ENCODE measurements at regions not wholly inside any gene's neighbourhood (a gene's known extent, or its start where the extent isn't known, plus 50 kb on each side); places are given as distances from the start of the nearest gene placed in this dataset.

- no peaks in the 10 kb centered on the region for H4K20me1 ChIP-seq (replicated peaks; ENCODE audit: insufficient read depth)
- H3K36me3 ChIP-seq (ENCODE audit: insufficient read depth), result no peaks in the 10 kb centered on the region
- Mint-ChIP-seq H3K9me3 (no peaks in the 10 kb centered on the region), H3K4me3 (no peak overlapping the region), H3K27me3 (ENCODE audit: insufficient read depth, low read depth, poor library complexity) (peaks cover 5% of the 10 kb centered on the region), H3K27ac (no peak overlapping the region), H3K36me3 (ENCODE audit: low read depth) (no peaks in the 10 kb centered on the region), H3K4me1 (no peaks in the 10 kb centered on the region)
- no peaks in the 10 kb centered on the region for H3F3A ChIP-seq (replicated peaks; ENCODE audit: low read depth)
- no peak overlapping the region for H2AFZ ChIP-seq
- H3K27me3 ChIP-seq (ENCODE audit: insufficient read depth), result no peaks in the 10 kb centered on the region
- ATAC-seq, result peak; percentile 58
- H3K4me3 ChIP-seq, result no peak overlapping the region
- no peaks in the 10 kb centered on the region for H3K79me2 ChIP-seq (replicated peaks; ENCODE audit: insufficient read depth)
- no peaks in the 10 kb centered on the region for H3K4me1 ChIP-seq (ENCODE audit: insufficient read depth)
- peak; percentile 28 for DNase-seq (ENCODE audit: low spot score)
- TF ChIP-seq CTCF (conservative IDR thresholded peaks at IDR 0.05; ENCODE audit: low read depth in 2 of 2) (peak; percentile 42 to 64), POLR2AphosphoS5 (IDR thresholded peaks at IDR 0.05; ENCODE audit: low read depth) (no peak)
- no peak overlapping the region for H3K4me2 ChIP-seq
- H3K9me2 ChIP-seq (ENCODE audit: insufficient read depth), result peaks cover 2% of the 10 kb centered on the region; the same call in 1 of the 2 replicates
- H3K27ac ChIP-seq (ENCODE audit: low read depth), result no peak overlapping the region
Observed at GRCh38 chr3:59308684-59309083, 258.9 kb upstream of the CFAP20DC start.

- DNase-seq (ENCODE audit: low spot score) (no peak), ATAC-seq (no peak)
- no peaks in the 10 kb centered on the region for H3K9me3 Mint-ChIP-seq
- no peak overlapping the region for H3K4me3 Mint-ChIP-seq
- H3K36me3 Mint-ChIP-seq (ENCODE audit: low read depth), result no peaks in the 10 kb centered on the region
- H2AFZ ChIP-seq, result no peak overlapping the region
- TF ChIP-seq CREB1 (CRISPR knock-in tag; IDR thresholded peaks at IDR 0.05; ENCODE audit: low read depth) (no peak), ETS1 (IDR thresholded peaks at IDR 0.05) (no peak)
- H3K4me1 Mint-ChIP-seq, result no peaks in the 10 kb centered on the region
- H3K27me3 Mint-ChIP-seq (ENCODE audit: insufficient read depth, low read depth, poor library complexity), result peaks cover 5% of the 10 kb centered on the region
- H3K4me2 ChIP-seq, result no peak overlapping the region
- H4K20me1 ChIP-seq (replicated peaks; ENCODE audit: insufficient read depth), result no peaks in the 10 kb centered on the region
- H3F3A ChIP-seq (replicated peaks; ENCODE audit: low read depth), result no peaks in the 10 kb centered on the region
- no peak overlapping the region for H3K27ac Mint-ChIP-seq
- H3K36me3 ChIP-seq (ENCODE audit: insufficient read depth), result no peaks in the 10 kb centered on the region
- no peaks in the 10 kb centered on the region for H3K9me2 ChIP-seq (ENCODE audit: insufficient read depth)
- no peak overlapping the region for H3K27ac ChIP-seq (ENCODE audit: low read depth)
- no peaks in the 10 kb centered on the region for H3K79me2 ChIP-seq (replicated peaks; ENCODE audit: insufficient read depth)
- no peaks in the 10 kb centered on the region for H3K27me3 ChIP-seq (ENCODE audit: insufficient read depth)
- H3K4me1 ChIP-seq (ENCODE audit: insufficient read depth), result no peaks in the 10 kb centered on the region
- no peak overlapping the region for H3K4me3 ChIP-seq
Observed at GRCh38 chr3:59308001-59308400, 258.2 kb upstream of the CFAP20DC start.

GRCh38 chr3:59306436-59306835 lies 256.6 kb upstream of the CFAP20DC start:
- no peaks in the 10 kb centered on the region for H3F3A ChIP-seq (replicated peaks; ENCODE audit: low read depth)
- H3K27ac Mint-ChIP-seq, result no peak overlapping the region
- no peak overlapping the region for H3K4me3 ChIP-seq
- no peak overlapping the region for H2AFZ ChIP-seq
- no peak overlapping the region for H3K4me2 ChIP-seq
- no peaks in the 10 kb centered on the region for H3K27me3 Mint-ChIP-seq (ENCODE audit: insufficient read depth, low read depth, poor library complexity)
- H3K9me2 ChIP-seq (ENCODE audit: insufficient read depth), result 0 out of 2 replicates have a peak, but pooled peaks cover 2% of the 10 kb centered on the region
- no peaks in the 10 kb centered on the region for H3K9me3 Mint-ChIP-seq
- H3K4me1 Mint-ChIP-seq, result no peaks in the 10 kb centered on the region
- H4K20me1 ChIP-seq (replicated peaks; ENCODE audit: insufficient read depth), result no peaks in the 10 kb centered on the region
- no peaks in the 10 kb centered on the region for H3K36me3 Mint-ChIP-seq (ENCODE audit: low read depth)
- H3K4me3 Mint-ChIP-seq, result no peak overlapping the region
- no peak overlapping the region for H3K27ac ChIP-seq (ENCODE audit: low read depth)
- no peaks in the 10 kb centered on the region for H3K79me2 ChIP-seq (replicated peaks; ENCODE audit: insufficient read depth)
- TF ChIP-seq POLR2AphosphoS5 (IDR thresholded peaks at IDR 0.05; ENCODE audit: low read depth), result no peak
- TF ChIP-seq REST (IDR thresholded peaks at IDR 0.05; ENCODE audit: unreplicated experiment), result no peak
- TF ChIP-seq JUNB (IDR thresholded peaks at IDR 0.05; ENCODE audit: unreplicated experiment), result no peak
- no peak for TF ChIP-seq ETS1 (IDR thresholded peaks at IDR 0.05)
- TF ChIP-seq ZNF331 (CRISPR knock-in tag; IDR thresholded peaks at IDR 0.05; ENCODE audit: low read depth), result no peak
- DNase-seq (ENCODE audit: low spot score), result no peak
- H3K27me3 ChIP-seq (ENCODE audit: insufficient read depth), result no peaks in the 10 kb centered on the region
- no peaks in the 10 kb centered on the region for H3K36me3 ChIP-seq (ENCODE audit: insufficient read depth)
- H3K4me1 ChIP-seq (ENCODE audit: insufficient read depth), result no peaks in the 10 kb centered on the region
- no peak for ATAC-seq
